OCI-LY1 (cell line): ENCODE measurements at regions not wholly inside any gene's neighbourhood (a gene's known extent, or its start where the extent isn't known, plus 50 kb on each side); places are given as distances from the start of the nearest gene placed in this dataset.

Source experiments
- H2AFZ ChIP-seq: fragments of 200-600 bp; sonication (generic), shearing (Covaris generic); 2 replicates; pipeline ENCODE4 v1.6.0; 2014; ENCODE audit warnings: antibody characterized with exemption, mild to moderate bottlenecking, low read length
- H3F3A ChIP-seq: fragments of 200-600 bp; sonication (generic), shearing (Covaris generic); 2 replicates; pipeline ENCODE4 v1.6.0; 2014; ENCODE audit warnings: mild to moderate bottlenecking, antibody characterized with exemption, low read length, moderate library complexity; ENCODE audit not compliant: insufficient read depth
- H3K27ac ChIP-seq: fragments of 200-600 bp; sonication (generic); 2 replicates; pipeline ENCODE4 v1.5.1; 2014; ENCODE audit warnings: low read length, mixed run types, mild to moderate bottlenecking, low read depth; ENCODE audit not compliant: poor library complexity, severe bottlenecking
- H3K27me3 ChIP-seq: fragments of 200-600 bp; sonication (generic); 2 replicates; pipeline ENCODE4 v1.6.0; 2014; ENCODE audit warnings: antibody characterized with exemption, mild to moderate bottlenecking, low read length, moderate library complexity; ENCODE audit not compliant: insufficient read depth
- H3K36me3 ChIP-seq: fragments of 200-600 bp; sonication (generic); 2 replicates; pipeline ENCODE4 v1.6.1; 2014; ENCODE audit warnings: mild to moderate bottlenecking, antibody characterized with exemption, low read length, moderate library complexity, mixed read lengths; ENCODE audit not compliant: insufficient read depth
- H3K4me1 ChIP-seq: fragments of 200-600 bp; sonication (generic); 2 replicates; pipeline ENCODE4 v1.5.1; 2014; ENCODE audit warnings: mild to moderate bottlenecking, low read length, moderate library complexity; ENCODE audit not compliant: insufficient read depth, severe bottlenecking
- H3K4me2 ChIP-seq: fragments of 200-600 bp; sonication (generic), shearing (Covaris generic); 2 replicates; pipeline ENCODE4 v1.6.1; 2014; ENCODE audit warnings: low read length
- H3K4me3 ChIP-seq: fragments of 200-600 bp; sonication (generic); 2 replicates; pipeline ENCODE4 v1.5.1; 2014; ENCODE audit warnings: low read length, low read depth, mild to moderate bottlenecking, mixed read lengths; ENCODE audit not compliant: poor library complexity, severe bottlenecking
- H3K79me2 ChIP-seq: fragments of 200-600 bp; shearing (Covaris generic); 2 replicates; pipeline ENCODE4 v1.6.1; 2016; ENCODE audit warnings: mixed run types, low read length, mixed read lengths; ENCODE audit not compliant: insufficient read depth
- H3K9ac ChIP-seq: fragments of 200-600 bp; sonication (generic), shearing (Covaris generic); 2 replicates; pipeline ENCODE4 v1.6.1; 2014; ENCODE audit warnings: mild to moderate bottlenecking, low read length, mixed read lengths
- H3K9me2 ChIP-seq: fragments of 200-600 bp; sonication (generic), shearing (Covaris generic); 2 replicates; pipeline ENCODE4 v1.6.1; 2014; ENCODE audit warnings: low read depth, mild to moderate bottlenecking, low read length, mixed read lengths
- H3K9me3 ChIP-seq: fragments of 200-600 bp; shearing (Covaris generic); 2 replicates; pipeline ENCODE4 v1.6.1; 2014; ENCODE audit warnings: low read length, mixed read lengths
- H4K20me1 ChIP-seq: fragments of 200-600 bp; sonication (generic), shearing (Covaris generic); 2 replicates; pipeline ENCODE4 v1.6.0; 2016; ENCODE audit warnings: mild to moderate bottlenecking, low read length; ENCODE audit not compliant: insufficient read depth
- EZH2 ChIP-seq: fragments of 200-600 bp; sonication (generic), shearing (Covaris generic); IDR thresholded peaks from 2 replicates; pipeline ENCODE4 v1.8.0; 2017; ENCODE audit warnings: borderline replicate concordance, mixed run types, mild to moderate bottlenecking, antibody characterized with exemption, low read length, moderate library complexity, mixed read lengths
- TF ChIP-seq, protein P1 (sequence below): fragments of 200-600 bp; sonication (generic), shearing (Covaris generic); IDR thresholded peaks from 2 replicates; pipeline ENCODE4 v1.5.1; 2017; ENCODE audit warnings: mild to moderate bottlenecking, antibody characterized with exemption, low read length, moderate library complexity, mixed read lengths

GRCh38 chr12:89901319-89901718 is 192.7 kb upstream of the ATP2B1 start:
- Histone ChIP-seq H3K36me3 (no peaks in the 10 kb centered on the region), H3K27ac (no peak overlapping the region), H3K9me2 (no peaks in the 10 kb centered on the region), H4K20me1 (no peaks in the 10 kb centered on the region), H3K9me3 (no peaks in the 10 kb centered on the region), H3K4me3 (no peak overlapping the region), H3K27me3 (no peaks in the 10 kb centered on the region), H3K79me2 (no peaks in the 10 kb centered on the region), H3K4me1 (no peaks in the 10 kb centered on the region), H3F3A (no peaks in the 10 kb centered on the region; the same call in 1 of the 2 replicates), H2AFZ (no peak overlapping the region), H3K4me2 (no peak overlapping the region), H3K9ac (no peak overlapping the region)
- no peak for TF ChIP-seq EZH2
- TF ChIP-seq, protein P1, sequence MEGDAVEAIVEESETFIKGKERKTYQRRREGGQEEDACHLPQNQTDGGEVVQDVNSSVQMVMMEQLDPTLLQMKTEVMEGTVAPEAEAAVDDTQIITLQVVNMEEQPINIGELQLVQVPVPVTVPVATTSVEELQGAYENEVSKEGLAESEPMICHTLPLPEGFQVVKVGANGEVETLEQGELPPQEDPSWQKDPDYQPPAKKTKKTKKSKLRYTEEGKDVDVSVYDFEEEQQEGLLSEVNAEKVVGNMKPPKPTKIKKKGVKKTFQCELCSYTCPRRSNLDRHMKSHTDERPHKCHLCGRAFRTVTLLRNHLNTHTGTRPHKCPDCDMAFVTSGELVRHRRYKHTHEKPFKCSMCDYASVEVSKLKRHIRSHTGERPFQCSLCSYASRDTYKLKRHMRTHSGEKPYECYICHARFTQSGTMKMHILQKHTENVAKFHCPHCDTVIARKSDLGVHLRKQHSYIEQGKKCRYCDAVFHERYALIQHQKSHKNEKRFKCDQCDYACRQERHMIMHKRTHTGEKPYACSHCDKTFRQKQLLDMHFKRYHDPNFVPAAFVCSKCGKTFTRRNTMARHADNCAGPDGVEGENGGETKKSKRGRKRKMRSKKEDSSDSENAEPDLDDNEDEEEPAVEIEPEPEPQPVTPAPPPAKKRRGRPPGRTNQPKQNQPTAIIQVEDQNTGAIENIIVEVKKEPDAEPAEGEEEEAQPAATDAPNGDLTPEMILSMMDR, result no peak

- TF ChIP-seq EZH2, result no peak
- TF ChIP-seq, protein P1, result no peak
- Histone ChIP-seq H3K27me3 (no peaks in the 10 kb centered on the region), H3K27ac (no peak overlapping the region), H3K4me1 (peaks cover 8% of the 10 kb centered on the region), H2AFZ (no peak overlapping the region), H3K36me3 (no peaks in the 10 kb centered on the region), H3K79me2 (no peaks in the 10 kb centered on the region), H4K20me1 (no peaks in the 10 kb centered on the region), H3F3A (no peaks in the 10 kb centered on the region; the same call in 1 of the 2 replicates), H3K9me3 (no peaks in the 10 kb centered on the region), H3K9ac (no peak overlapping the region), H3K4me3 (no peak overlapping the region), H3K4me2 (no peak overlapping the region), H3K9me2 (no peaks in the 10 kb centered on the region)
Measured at GRCh38 chr12:89899651-89900050, 191.0 kb upstream of the ATP2B1 start.

GRCh38 chr12:89895591-89895990 is 187.0 kb upstream of the ATP2B1 start:
- Histone ChIP-seq H3K9ac (no peak overlapping the region), H3K36me3 (no peaks in the 10 kb centered on the region), H4K20me1 (no peaks in the 10 kb centered on the region), H3K27ac (no peak overlapping the region), H3K79me2 (no peaks in the 10 kb centered on the region), H3K4me2 (no peak overlapping the region), H3K4me1 (peaks cover 20% of the 10 kb centered on the region), H3K27me3 (no peaks in the 10 kb centered on the region), H3F3A (no peaks in the 10 kb centered on the region; the same call in 1 of the 2 replicates), H2AFZ (no peak overlapping the region), H3K9me3 (no peaks in the 10 kb centered on the region), H3K9me2 (no peaks in the 10 kb centered on the region), H3K4me3 (no peak overlapping the region)
- TF ChIP-seq, protein P1, result no peak
- no peak for TF ChIP-seq EZH2
